Liver (tissue), 8 donors: ENCODE measurements at regions not wholly inside any gene's neighbourhood (a gene's known extent, or its start where the extent isn't known, plus 50 kb on each side); places are given as distances from the start of the nearest gene placed in this dataset.

Experiments
- DNase-seq: peaks from one replicate; pipeline ENCODE4 v3.0.0-alpha.2; 2017; ENCODE audit warnings: low spot score
- H3K27ac ChIP-seq, 2 donors: one replicate each; pipeline ENCODE4 v1.7.0; 2013; ENCODE audit warnings: inconsistent platforms in 2 of 2, low read length in 2 of 2, control low read depth in 1 of 2, low read depth in 1 of 2, mild to moderate bottlenecking in 1 of 2
- H3K27me3 ChIP-seq, 4 donors: one replicate each; pipeline versions ENCODE4 v1.6.1 to v1.7.0; 2013; ENCODE audit warnings: low read length in 3 of 4, inconsistent platforms in 1 of 4, mild to moderate bottlenecking in 1 of 4, moderate library complexity in 1 of 4; ENCODE audit not compliant: control insufficient read depth in 4 of 4, insufficient read depth in 4 of 4
- H3K36me3 ChIP-seq, 4 donors: one replicate each; pipeline versions ENCODE4 v1.6.1 to v1.7.0; 2013; ENCODE audit warnings: low read length in 3 of 4, mild to moderate bottlenecking in 3 of 4, low read depth in 1 of 4, moderate library complexity in 1 of 4; ENCODE audit not compliant: control insufficient read depth in 4 of 4, insufficient read depth in 3 of 4
- H3K4me1 ChIP-seq, 4 donors: one replicate each; pipeline versions ENCODE4 v1.6.1 to v1.7.0; 2013; ENCODE audit warnings: low read length in 3 of 4, mild to moderate bottlenecking in 3 of 4, moderate library complexity in 1 of 4; ENCODE audit not compliant: control insufficient read depth in 4 of 4, insufficient read depth in 4 of 4
- H3K4me3 ChIP-seq, 3 donors: one replicate each; pipeline versions ENCODE4 v1.6.1 to v1.7.0; 2013; ENCODE audit warnings: low read length in 3 of 3, control low read depth in 1 of 3, low read depth in 1 of 3, mild to moderate bottlenecking in 1 of 3
- H3K9ac ChIP-seq, 2 donors: one replicate each; pipeline ENCODE4 v1.7.0; 2013; ENCODE audit warnings: low read length in 2 of 2, mild to moderate bottlenecking in 2 of 2, moderate library complexity in 2 of 2, control low read depth in 1 of 2, low read depth in 1 of 2
- H3K9me3 ChIP-seq, 4 donors: one replicate each; pipeline versions ENCODE4 v1.6.1 to v1.7.0; 2013; ENCODE audit warnings: low read length in 3 of 4; ENCODE audit not compliant: control insufficient read depth in 4 of 4
- EGR1 ChIP-seq, 2 donors: IDR thresholded peaks; 2 replicates each; pipeline ENCODE4 v1.6.1; 2016 to 2018; ENCODE audit warnings: antibody characterized with exemption in 2 of 2, low read depth in 2 of 2
- FOXA1 ChIP-seq: IDR thresholded peaks from 2 replicates; pipeline ENCODE4 v1.6.1; 2016; ENCODE audit warnings: antibody characterized with exemption
- FOXA2 ChIP-seq: IDR thresholded peaks from 2 replicates; pipeline ENCODE4 v1.6.1; 2016; ENCODE audit warnings: antibody characterized with exemption
- GABPA ChIP-seq, 2 donors: IDR thresholded peaks in 1 of 2; conservative IDR thresholded peaks in 1 of 2; 2 replicates each; pipeline ENCODE4 v1.6.1; 2016; ENCODE audit warnings: antibody characterized with exemption in 2 of 2, mild to moderate bottlenecking in 1 of 2, moderate library complexity in 1 of 2
- HNF4A ChIP-seq, 2 donors: conservative IDR thresholded peaks; 2 replicates each; pipeline ENCODE4 v1.6.1; 2016; ENCODE audit warnings: antibody characterized with exemption in 2 of 2, mild to moderate bottlenecking in 2 of 2
- JUND ChIP-seq, 2 donors: IDR thresholded peaks; 2 replicates each; pipeline ENCODE4 v1.6.1; 2016; ENCODE audit warnings: antibody characterized with exemption in 2 of 2
- MAX ChIP-seq: IDR thresholded peaks from 2 replicates; pipeline ENCODE4 v1.6.1; 2016; ENCODE audit warnings: antibody characterized with exemption
- NR2F2 ChIP-seq: IDR thresholded peaks from 2 replicates; pipeline ENCODE4 v1.6.1; 2016; ENCODE audit warnings: antibody characterized with exemption
- RAD21 ChIP-seq, 2 donors: IDR thresholded peaks; 2 replicates each; pipeline ENCODE4 v1.6.1; 2016; ENCODE audit warnings: antibody characterized with exemption in 2 of 2, mild to moderate bottlenecking in 2 of 2
- RXRA ChIP-seq, 2 donors: IDR thresholded peaks; 2 replicates each; pipeline ENCODE4 v1.6.1; 2017 to 2018; ENCODE audit warnings: antibody characterized with exemption in 2 of 2, mild to moderate bottlenecking in 1 of 2
- SP1 ChIP-seq: IDR thresholded peaks from 2 replicates; pipeline ENCODE4 v1.6.1; 2018; ENCODE audit warnings: antibody characterized with exemption, mild to moderate bottlenecking
- TAF1 ChIP-seq: conservative IDR thresholded peaks from 2 replicates; pipeline ENCODE4 v1.6.1; 2016; ENCODE audit warnings: antibody characterized with exemption, mild to moderate bottlenecking
- YY1 ChIP-seq: IDR thresholded peaks from 2 replicates; pipeline ENCODE4 v1.6.1; 2016; ENCODE audit warnings: antibody characterized with exemption, mild to moderate bottlenecking
- WGBS: extraction: QIAGEN DNeasy Blood & Tissue Kit; methylation state at CpG from one replicate; pipeline ENCODE4 v1.1.7; 2013; 5-methylcytosine and 5-hydroxymethylcytosine counted together
- TF ChIP-seq, protein P1 (sequence below): IDR thresholded peaks from 2 replicates; pipeline ENCODE4 v1.6.1; 2016; ENCODE audit warnings: antibody characterized with exemption
- TF ChIP-seq, protein P2 (sequence below): fragments of 150-350 bp; IDR thresholded peaks from 2 replicates; pipeline ENCODE4 v1.5.1; 2017; ENCODE audit warnings: improper control_type of control experiment, low read depth, low read length; ENCODE audit not compliant: missing input control
- TF ChIP-seq, protein P3 (sequence below): IDR thresholded peaks from 2 replicates; pipeline ENCODE4 v1.6.1; 2016; ENCODE audit warnings: antibody characterized with exemption
- donor health status: healthy.
- donor health status: healthy.
- donor health status: healthy.
- donor health status: healthy.
- donor health status: healthy.

- no peaks in the 10 kb centered on the region for H3K27me3 ChIP-seq
- no peak overlapping the region for H3K9ac ChIP-seq
- WGBS = 58% methylated on average over 2 of the region's 2 CpGs
- no peak overlapping the region for H3K27ac ChIP-seq
- H3K4me3 ChIP-seq = no peak overlapping the region
- H3K36me3 ChIP-seq = no peaks in the 10 kb centered on the region
- no peak for TF ChIP-seq TAF1
- TF ChIP-seq, protein P1, sequence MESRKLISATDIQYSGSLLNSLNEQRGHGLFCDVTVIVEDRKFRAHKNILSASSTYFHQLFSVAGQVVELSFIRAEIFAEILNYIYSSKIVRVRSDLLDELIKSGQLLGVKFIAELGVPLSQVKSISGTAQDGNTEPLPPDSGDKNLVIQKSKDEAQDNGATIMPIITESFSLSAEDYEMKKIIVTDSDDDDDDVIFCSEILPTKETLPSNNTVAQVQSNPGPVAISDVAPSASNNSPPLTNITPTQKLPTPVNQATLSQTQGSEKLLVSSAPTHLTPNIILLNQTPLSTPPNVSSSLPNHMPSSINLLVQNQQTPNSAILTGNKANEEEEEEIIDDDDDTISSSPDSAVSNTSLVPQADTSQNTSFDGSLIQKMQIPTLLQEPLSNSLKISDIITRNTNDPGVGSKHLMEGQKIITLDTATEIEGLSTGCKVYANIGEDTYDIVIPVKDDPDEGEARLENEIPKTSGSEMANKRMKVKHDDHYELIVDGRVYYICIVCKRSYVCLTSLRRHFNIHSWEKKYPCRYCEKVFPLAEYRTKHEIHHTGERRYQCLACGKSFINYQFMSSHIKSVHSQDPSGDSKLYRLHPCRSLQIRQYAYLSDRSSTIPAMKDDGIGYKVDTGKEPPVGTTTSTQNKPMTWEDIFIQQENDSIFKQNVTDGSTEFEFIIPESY = no peak
- no peak for TF ChIP-seq MAX
- TF ChIP-seq RXRA (IDR thresholded peaks at IDR 0.05) = no peak
- TF ChIP-seq GABPA (IDR thresholded peaks at IDR 0.05 in 1 of 2, conservative IDR thresholded peaks at IDR 0.05 in 1 of 2) = no peak
- TF ChIP-seq FOXA2 = no peak
- TF ChIP-seq YY1 = no peak
- TF ChIP-seq RAD21 (IDR thresholded peaks at IDR 0.05) = no peak
- TF ChIP-seq EGR1 (IDR thresholded peaks at IDR 0.05; ENCODE audit: low read depth in 2 of 2) = no peak
- no peak for TF ChIP-seq HNF4A (conservative IDR thresholded peaks at IDR 0.05)
- TF ChIP-seq, protein P2, sequence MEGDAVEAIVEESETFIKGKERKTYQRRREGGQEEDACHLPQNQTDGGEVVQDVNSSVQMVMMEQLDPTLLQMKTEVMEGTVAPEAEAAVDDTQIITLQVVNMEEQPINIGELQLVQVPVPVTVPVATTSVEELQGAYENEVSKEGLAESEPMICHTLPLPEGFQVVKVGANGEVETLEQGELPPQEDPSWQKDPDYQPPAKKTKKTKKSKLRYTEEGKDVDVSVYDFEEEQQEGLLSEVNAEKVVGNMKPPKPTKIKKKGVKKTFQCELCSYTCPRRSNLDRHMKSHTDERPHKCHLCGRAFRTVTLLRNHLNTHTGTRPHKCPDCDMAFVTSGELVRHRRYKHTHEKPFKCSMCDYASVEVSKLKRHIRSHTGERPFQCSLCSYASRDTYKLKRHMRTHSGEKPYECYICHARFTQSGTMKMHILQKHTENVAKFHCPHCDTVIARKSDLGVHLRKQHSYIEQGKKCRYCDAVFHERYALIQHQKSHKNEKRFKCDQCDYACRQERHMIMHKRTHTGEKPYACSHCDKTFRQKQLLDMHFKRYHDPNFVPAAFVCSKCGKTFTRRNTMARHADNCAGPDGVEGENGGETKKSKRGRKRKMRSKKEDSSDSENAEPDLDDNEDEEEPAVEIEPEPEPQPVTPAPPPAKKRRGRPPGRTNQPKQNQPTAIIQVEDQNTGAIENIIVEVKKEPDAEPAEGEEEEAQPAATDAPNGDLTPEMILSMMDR = no peak
- TF ChIP-seq NR2F2 = no peak
- no peak for TF ChIP-seq JUND (IDR thresholded peaks at IDR 0.05)
- TF ChIP-seq FOXA1 = no peak
- TF ChIP-seq, protein P3, sequence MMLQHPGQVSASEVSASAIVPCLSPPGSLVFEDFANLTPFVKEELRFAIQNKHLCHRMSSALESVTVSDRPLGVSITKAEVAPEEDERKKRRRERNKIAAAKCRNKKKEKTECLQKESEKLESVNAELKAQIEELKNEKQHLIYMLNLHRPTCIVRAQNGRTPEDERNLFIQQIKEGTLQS = no peak
- peaks cover 0 to 6% (median under 1%) of the 10 kb centered on the region in 4 donors for H3K4me1 ChIP-seq
- no peak for DNase-seq
- H3K9me3 ChIP-seq = no peaks in the 10 kb centered on the region
Observed at GRCh38 chr9:4929917-4930316, 55.2 kb upstream of the JAK2 start.

DNA sequence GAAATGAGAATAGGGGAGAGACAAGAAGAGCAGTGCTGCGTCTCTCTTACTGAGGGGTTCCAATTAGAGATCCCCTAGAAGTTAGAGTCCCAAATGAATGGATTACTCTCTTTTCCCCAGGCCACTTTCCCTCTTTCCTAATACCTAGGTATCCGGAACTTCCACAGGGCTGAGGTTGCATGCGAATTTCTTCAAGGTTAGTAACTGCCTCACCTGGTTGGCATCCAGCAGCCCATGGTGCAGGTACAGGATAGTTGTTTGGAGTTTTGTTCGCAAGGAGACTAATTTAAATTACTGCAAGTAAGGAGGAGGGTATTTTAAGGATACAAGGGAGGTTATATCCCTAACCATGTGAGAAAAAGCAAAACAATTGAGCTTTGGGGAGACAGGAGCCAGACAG lies 52.4 kb upstream of the JAK2 start:
- Histone ChIP-seq H3K36me3 (no peaks in the 10 kb centered on the region), H3K4me1 (peaks cover 0 to 8% (median 0%) of the 10 kb centered on the region in 4 donors), H3K9me3 (no peaks in the 10 kb centered on the region), H3K9ac (no peak overlapping the region), H3K4me3 (no peak overlapping the region), H3K27ac (no peak overlapping the region), H3K27me3 (no peaks in the 10 kb centered on the region)
- TF ChIP-seq JUND (IDR thresholded peaks at IDR 0.05) = no peak
- 95% methylated on average over 4 of the region's 4 CpGs for WGBS
- DNase-seq = no peak

DNA sequence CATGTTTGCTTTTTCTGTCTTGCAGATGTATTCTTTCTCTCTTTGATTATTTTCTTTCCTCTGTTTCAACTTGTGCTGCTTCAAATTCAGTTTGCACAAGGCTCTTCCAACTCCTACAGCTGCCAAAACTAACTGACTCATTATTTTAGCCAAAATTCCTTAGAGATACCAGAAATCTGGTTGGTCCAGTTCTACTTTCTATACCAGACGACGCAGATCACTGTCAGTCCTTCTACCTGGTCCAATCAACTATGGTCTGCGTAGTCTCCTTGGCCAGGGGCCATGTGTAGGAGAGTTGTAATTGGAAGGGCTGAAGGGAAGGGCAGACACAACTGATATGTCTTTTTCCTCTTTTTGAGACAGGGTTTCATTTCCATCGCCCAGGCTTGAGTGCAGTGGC lies 51.9 kb upstream of the JAK2 start:
- no peak overlapping the region for H3K27ac ChIP-seq
- H3K36me3 ChIP-seq = no peaks in the 10 kb centered on the region
- 85% methylated on average over 4 of the region's 4 CpGs for WGBS
- H3K4me1 ChIP-seq = peaks cover 0 to 4% (median 0%) of the 10 kb centered on the region in 4 donors
- no peak for TF ChIP-seq TAF1
- TF ChIP-seq SP1 = no peak
- TF ChIP-seq, protein P1 = no peak
- H3K9me3 ChIP-seq = no peaks in the 10 kb centered on the region
- no peak for DNase-seq
- no peak overlapping the region for H3K4me3 ChIP-seq
- H3K9ac ChIP-seq = no peak overlapping the region
- H3K27me3 ChIP-seq = no peaks in the 10 kb centered on the region
